Keratinocyte (primary cell): ENCODE measurements at regions not wholly inside any gene's neighbourhood (a gene's known extent, or its start where the extent isn't known, plus 50 kb on each side); places are given as distances from the start of the nearest gene placed in this dataset.

Experiments used
- EZH2 ChIP-seq: IDR thresholded peaks from one replicate; pipeline ENCODE4 v1.6.1; 2012; ENCODE audit warnings: inconsistent platforms, mild to moderate bottlenecking, low read length, moderate library complexity
- TF ChIP-seq, protein P1 (sequence below), 3 experiments: IDR thresholded peaks in 1 of 3; conservative IDR thresholded peaks in 1 of 3; optimal IDR thresholded peaks in 1 of 3; 2 replicates in 2 of 3; 3 replicates in 1 of 3; pipeline versions ENCODE3 to v1.5.1; 2011; ENCODE audit warnings: low read length in 3 of 3, mild to moderate bottlenecking in 3 of 3, moderate library complexity in 2 of 3, control low read depth in 1 of 3, inconsistent platforms in 1 of 3; ENCODE audit not compliant: insufficient read depth in 2 of 3; ENCODE audit errors: extremely low read depth in 1 of 3

DNA sequence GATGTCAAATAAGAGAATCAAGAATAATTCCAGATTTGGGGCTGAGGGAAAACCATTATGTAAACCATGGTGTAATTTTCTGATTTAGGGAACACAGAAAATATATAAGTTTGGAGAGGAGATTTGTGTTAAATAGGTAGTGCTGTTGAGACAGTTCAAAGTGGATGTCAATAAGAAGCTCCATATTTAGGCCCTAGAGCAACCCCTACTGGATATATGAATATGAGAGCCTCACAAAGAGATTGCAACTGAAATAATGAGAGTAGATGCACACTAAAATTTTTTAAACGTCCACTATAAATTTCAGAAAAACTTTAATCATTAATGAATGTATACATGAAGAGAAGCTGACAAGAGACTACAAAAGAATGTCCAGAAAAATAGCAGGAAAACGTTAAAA lies 1447.8 kb upstream of the PRMT6 start:
- TF ChIP-seq, protein P1, sequence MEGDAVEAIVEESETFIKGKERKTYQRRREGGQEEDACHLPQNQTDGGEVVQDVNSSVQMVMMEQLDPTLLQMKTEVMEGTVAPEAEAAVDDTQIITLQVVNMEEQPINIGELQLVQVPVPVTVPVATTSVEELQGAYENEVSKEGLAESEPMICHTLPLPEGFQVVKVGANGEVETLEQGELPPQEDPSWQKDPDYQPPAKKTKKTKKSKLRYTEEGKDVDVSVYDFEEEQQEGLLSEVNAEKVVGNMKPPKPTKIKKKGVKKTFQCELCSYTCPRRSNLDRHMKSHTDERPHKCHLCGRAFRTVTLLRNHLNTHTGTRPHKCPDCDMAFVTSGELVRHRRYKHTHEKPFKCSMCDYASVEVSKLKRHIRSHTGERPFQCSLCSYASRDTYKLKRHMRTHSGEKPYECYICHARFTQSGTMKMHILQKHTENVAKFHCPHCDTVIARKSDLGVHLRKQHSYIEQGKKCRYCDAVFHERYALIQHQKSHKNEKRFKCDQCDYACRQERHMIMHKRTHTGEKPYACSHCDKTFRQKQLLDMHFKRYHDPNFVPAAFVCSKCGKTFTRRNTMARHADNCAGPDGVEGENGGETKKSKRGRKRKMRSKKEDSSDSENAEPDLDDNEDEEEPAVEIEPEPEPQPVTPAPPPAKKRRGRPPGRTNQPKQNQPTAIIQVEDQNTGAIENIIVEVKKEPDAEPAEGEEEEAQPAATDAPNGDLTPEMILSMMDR (optimal IDR thresholded peaks at IDR 0.05 in 1 of 3, IDR thresholded peaks at IDR 0.05 in 1 of 3, conservative IDR thresholded peaks at IDR 0.05 in 1 of 3; ENCODE audit: extremely low read depth in 1 of 3, insufficient read depth in 2 of 3, low read length in 3 of 3): no peak
- no peak for TF ChIP-seq EZH2
